ENCODE measurements at regions not wholly inside any gene's neighbourhood (a gene's known extent, or its start where the extent isn't known, plus 50 kb on each side); places are given as distances from the start of the nearest gene placed in this dataset.

DNA sequence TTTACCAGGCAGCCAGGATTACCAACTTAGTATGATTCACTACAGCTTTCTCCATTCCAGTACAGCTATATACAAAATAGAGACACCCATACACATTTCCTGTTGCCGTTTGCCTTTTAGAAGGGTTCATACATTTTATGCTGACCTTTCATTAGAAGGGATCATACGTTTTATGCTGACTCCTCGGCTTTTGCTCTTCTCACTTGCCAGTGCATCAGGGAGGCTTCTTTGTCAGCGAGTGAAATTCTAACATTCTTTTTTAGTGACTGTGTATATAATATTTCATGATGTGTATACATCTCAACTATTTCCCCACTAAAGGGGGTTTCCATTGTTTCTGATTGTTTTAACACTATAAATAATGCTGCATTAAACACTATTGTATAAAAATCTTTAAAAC, 552.6 kb downstream of the TRIML1 start:
- no peak for TF ChIP-seq POLR2A (IDR thresholded peaks at IDR 0.05)
- TF ChIP-seq, protein P1, sequence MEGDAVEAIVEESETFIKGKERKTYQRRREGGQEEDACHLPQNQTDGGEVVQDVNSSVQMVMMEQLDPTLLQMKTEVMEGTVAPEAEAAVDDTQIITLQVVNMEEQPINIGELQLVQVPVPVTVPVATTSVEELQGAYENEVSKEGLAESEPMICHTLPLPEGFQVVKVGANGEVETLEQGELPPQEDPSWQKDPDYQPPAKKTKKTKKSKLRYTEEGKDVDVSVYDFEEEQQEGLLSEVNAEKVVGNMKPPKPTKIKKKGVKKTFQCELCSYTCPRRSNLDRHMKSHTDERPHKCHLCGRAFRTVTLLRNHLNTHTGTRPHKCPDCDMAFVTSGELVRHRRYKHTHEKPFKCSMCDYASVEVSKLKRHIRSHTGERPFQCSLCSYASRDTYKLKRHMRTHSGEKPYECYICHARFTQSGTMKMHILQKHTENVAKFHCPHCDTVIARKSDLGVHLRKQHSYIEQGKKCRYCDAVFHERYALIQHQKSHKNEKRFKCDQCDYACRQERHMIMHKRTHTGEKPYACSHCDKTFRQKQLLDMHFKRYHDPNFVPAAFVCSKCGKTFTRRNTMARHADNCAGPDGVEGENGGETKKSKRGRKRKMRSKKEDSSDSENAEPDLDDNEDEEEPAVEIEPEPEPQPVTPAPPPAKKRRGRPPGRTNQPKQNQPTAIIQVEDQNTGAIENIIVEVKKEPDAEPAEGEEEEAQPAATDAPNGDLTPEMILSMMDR (IDR thresholded peaks at IDR 0.05): no peak
